ENCODE measurements at regions not wholly inside any gene's neighbourhood (a gene's known extent, or its start where the extent isn't known, plus 50 kb on each side); places are given as distances from the start of the nearest gene placed in this dataset.
"Not testable (repeated sequence)": the region's sequence is repeated elsewhere in the genome, so short reads cannot be mapped to it uniquely, and the experiment has no call there.

GRCh38 chr3:35473956-35474355 is 165.4 kb upstream of the ARPP21 start:
- Histone ChIP-seq H3K27ac (ENCODE audit: insufficient read depth, low read depth, low read length) (no peak overlapping the region), H3K4me1 (ENCODE audit: control insufficient read depth, extremely low read depth, insufficient read depth, low read length) (no peaks in the 10 kb centered on the region), H3K9me1 (replicated peaks; ENCODE audit: control insufficient read depth, extremely low read depth, insufficient read depth, low read length) (no peaks in the 10 kb centered on the region), H3K9ac (replicated peaks; ENCODE audit: extremely low read depth, insufficient read depth, low read length) (no peak overlapping the region), H3K4me3 (replicated peaks in 1 of 3; ENCODE audit: insufficient read depth in 1 of 3, low read depth in 1 of 3, low read length in 3 of 3) (no peak overlapping the region), H3K4me2 (ENCODE audit: insufficient read depth, low read length) (no peak overlapping the region), H3K9me3 (replicated peaks; ENCODE audit: control insufficient read depth, insufficient read depth, low read length) (no peaks in the 10 kb centered on the region), H4K20me1 (replicated peaks; ENCODE audit: control insufficient read depth, extremely low read depth, insufficient read depth, low read length) (no peaks in the 10 kb centered on the region), H2AFZ (ENCODE audit: low read depth, low read length) (no peak overlapping the region), H3K79me2 (ENCODE audit: control insufficient read depth, insufficient read depth, low read length) (no peaks in the 10 kb centered on the region), H3K36me3 (ENCODE audit: control insufficient read depth in 2 of 2, extremely low read depth in 1 of 2, insufficient read depth in 2 of 2, low read length in 2 of 2) (no peaks in the 10 kb centered on the region), H3K27me3 (ENCODE audit: control insufficient read depth in 2 of 2, insufficient read depth in 2 of 2, low read length in 2 of 2) (no peaks in the 10 kb centered on the region)
- no TSS peak for BruUV-seq (replicated peaks)
- intact Hi-C loops (cut with micrococcal nuclease) (no loop called here), dilution Hi-C loops (cut with MboI; ENCODE audit: extremely low pct_ligation_motif_present, low sequenced_read_pairs) (no loop called here)
- CTCF ChIA-PET = no interaction called here
- TF ChIP-seq JUN (IDR thresholded peaks at IDR 0.05; ENCODE audit: borderline replicate concordance, insufficient read depth, insufficient read length, low read depth) (no peak), GATA2 (IDR thresholded peaks at IDR 0.05; ENCODE audit: insufficient read depth, insufficient read length, low read depth, low read length) (no peak), EZH2 (IDR thresholded peaks at IDR 0.05; ENCODE audit: borderline replicate concordance, low read depth, low read length, severe bottlenecking) (no peak), MAX (IDR thresholded peaks at IDR 0.05; ENCODE audit: insufficient read depth, insufficient read length) (no peak), MYC (IDR thresholded peaks at IDR 0.05; ENCODE audit: low read depth, low read length) (no peak), CTCF (IDR thresholded peaks at IDR 0.05; ENCODE audit: extremely low read depth in 1 of 2, insufficient read depth in 1 of 2, low read depth in 1 of 2, low read length in 2 of 2) (no peak), POLR2A (IDR thresholded peaks at IDR 0.05; ENCODE audit: low read depth, low read length) (no peak), POLR2AphosphoS5 (IDR thresholded peaks at IDR 0.05; ENCODE audit: insufficient read depth, low read depth, low read length) (no peak), FOS (IDR thresholded peaks at IDR 0.05; ENCODE audit: borderline replicate concordance, insufficient read depth, low read length) (no peak)
- FAIRE-seq = no peak
- POLR2A ChIA-PET = no interaction called here
- no peak for DNase-seq (ENCODE audit: low read depth, low spot score)

- intact Hi-C loops (cut with micrococcal nuclease); H3K4me1 ChIP-seq (ENCODE audit: control insufficient read depth, extremely low read depth, insufficient read depth, low read length); H3K4me2 ChIP-seq (ENCODE audit: insufficient read depth, low read length); H3K9me1 ChIP-seq (replicated peaks; ENCODE audit: control insufficient read depth, extremely low read depth, insufficient read depth, low read length); FAIRE-seq; dilution Hi-C loops (cut with MboI; ENCODE audit: extremely low pct_ligation_motif_present, low sequenced_read_pairs); BruUV-seq (replicated peaks); H3K36me3 ChIP-seq (ENCODE audit: control insufficient read depth in 2 of 2, extremely low read depth in 1 of 2, insufficient read depth in 2 of 2, low read length in 2 of 2); H3K27ac ChIP-seq (ENCODE audit: insufficient read depth, low read depth, low read length); H4K20me1 ChIP-seq (replicated peaks; ENCODE audit: control insufficient read depth, extremely low read depth, insufficient read depth, low read length); H3K4me3 ChIP-seq (replicated peaks in 1 of 3; ENCODE audit: insufficient read depth in 1 of 3, low read depth in 1 of 3, low read length in 3 of 3); H3K9ac ChIP-seq (replicated peaks; ENCODE audit: extremely low read depth, insufficient read depth, low read length); H3K79me2 ChIP-seq (ENCODE audit: control insufficient read depth, insufficient read depth, low read length); H3K9me3 ChIP-seq (replicated peaks; ENCODE audit: control insufficient read depth, insufficient read depth, low read length); POLR2A ChIA-PET; H3K27me3 ChIP-seq (ENCODE audit: control insufficient read depth in 2 of 2, insufficient read depth in 2 of 2, low read length in 2 of 2); DNase-seq (ENCODE audit: low read depth, low spot score); CTCF ChIA-PET; H2AFZ ChIP-seq (ENCODE audit: low read depth, low read length): not testable (repeated sequence)
Measured at GRCh38 chr3:35482566-35482965, 156.8 kb upstream of the ARPP21 start.

All from endothelial cell of umbilical vein (primary cell).